ENCODE measurements at regions not wholly inside any gene's neighbourhood (a gene's known extent, or its start where the extent isn't known, plus 50 kb on each side); places are given as distances from the start of the nearest gene placed in this dataset.

GRCh38 chr18:38263066-38263465, 697.5 kb upstream of the CELF4 start:
- DNase-seq (ENCODE audit: low read depth): no peak
- no peak for TF ChIP-seq CTCF (conservative IDR thresholded peaks at IDR 0.05; ENCODE audit: control insufficient read depth, insufficient read depth, low read depth, low read length)

DNA sequence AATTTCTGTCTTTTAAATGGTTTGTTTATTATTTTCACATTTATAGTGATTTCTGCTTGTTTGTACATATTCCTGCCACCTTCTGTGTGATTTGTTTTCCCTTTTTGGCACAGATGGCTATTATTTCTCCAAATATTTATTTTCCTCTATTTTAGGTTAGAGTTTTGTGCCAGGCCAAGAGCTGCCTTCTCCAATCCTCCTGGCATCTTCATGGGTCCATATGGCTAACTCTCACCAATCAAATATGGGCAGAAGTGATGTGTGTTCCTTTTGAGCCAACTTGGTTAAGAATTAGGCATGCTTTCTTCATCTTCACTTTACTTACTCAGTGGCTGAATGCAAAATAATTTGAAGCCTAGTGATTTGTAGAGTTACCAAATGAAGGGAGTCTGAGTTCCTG, 697.1 kb upstream of the CELF4 start:
- no peak overlapping the region for H3K4me3 ChIP-seq (ENCODE audit: control insufficient read depth, low read depth, low read length)
- TF ChIP-seq CTCF (conservative IDR thresholded peaks at IDR 0.05; ENCODE audit: control insufficient read depth, insufficient read depth, low read depth, low read length): no peak
- no peak for DNase-seq (ENCODE audit: low read depth)

More at GRCh38 chr18:38263066-38263465, 697.5 kb upstream of the CELF4 start:
- H3K4me3 ChIP-seq (ENCODE audit: control insufficient read depth, low read depth, low read length): no peak overlapping the region

- no peak overlapping the region for H3K4me3 ChIP-seq (ENCODE audit: control insufficient read depth, low read depth, low read length)
- DNase-seq (ENCODE audit: low read depth): no peak
- TF ChIP-seq CTCF (conservative IDR thresholded peaks at IDR 0.05; ENCODE audit: control insufficient read depth, insufficient read depth, low read depth, low read length): no peak
Measured at GRCh38 chr18:38257661-38258060, 692.1 kb upstream of the CELF4 start.

- DNase-seq (ENCODE audit: low read depth): no peak
- H3K4me3 ChIP-seq (ENCODE audit: control insufficient read depth, low read depth, low read length): no peak overlapping the region
- no peak for TF ChIP-seq CTCF (conservative IDR thresholded peaks at IDR 0.05; ENCODE audit: control insufficient read depth, insufficient read depth, low read depth, low read length)
Measured at GRCh38 chr18:38256366-38256765, 690.8 kb upstream of the CELF4 start.

DNA sequence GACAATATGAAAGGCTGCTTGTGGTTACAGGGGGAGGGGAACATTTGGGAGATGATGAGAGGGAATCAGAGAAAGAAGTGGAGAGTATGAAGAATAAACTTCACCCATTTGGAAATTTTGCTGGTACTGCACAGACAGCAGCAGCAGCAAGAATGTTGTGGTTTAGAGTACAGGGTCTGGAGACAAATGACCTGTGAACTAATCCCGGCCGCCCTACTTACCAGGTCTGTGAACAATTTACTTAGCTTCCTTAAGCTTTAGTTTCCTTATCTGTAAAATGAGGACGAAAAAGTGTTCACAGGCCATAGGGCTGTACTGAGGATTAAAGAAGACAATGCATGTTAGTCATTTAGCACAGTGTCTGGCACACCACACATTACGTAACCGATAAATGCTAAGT, 685.4 kb upstream of the CELF4 start:
- H3K4me3 ChIP-seq (ENCODE audit: control insufficient read depth, low read depth, low read length): no peak overlapping the region
- no peak for TF ChIP-seq CTCF (conservative IDR thresholded peaks at IDR 0.05; ENCODE audit: control insufficient read depth, insufficient read depth, low read depth, low read length)
- no peak for DNase-seq (ENCODE audit: low read depth)

- H3K4me3 ChIP-seq (ENCODE audit: control insufficient read depth, low read depth, low read length): no peak overlapping the region
- no peak for DNase-seq (ENCODE audit: low read depth)
- no peak for TF ChIP-seq CTCF (conservative IDR thresholded peaks at IDR 0.05; ENCODE audit: control insufficient read depth, insufficient read depth, low read depth, low read length)
Measured at GRCh38 chr18:38244480-38244879, 678.9 kb upstream of the CELF4 start.

GRCh38 chr18:38243291-38243690, 677.7 kb upstream of the CELF4 start:
- TF ChIP-seq CTCF (conservative IDR thresholded peaks at IDR 0.05; ENCODE audit: control insufficient read depth, insufficient read depth, low read depth, low read length): no peak
- H3K4me3 ChIP-seq (ENCODE audit: control insufficient read depth, low read depth, low read length): no peak overlapping the region
- DNase-seq (ENCODE audit: low read depth): no peak

Measured in fibroblast of mammary gland (primary cell).